PC-9 (cell line): ENCODE measurements at regions not wholly inside any gene's neighbourhood (a gene's known extent, or its start where the extent isn't known, plus 50 kb on each side); places are given as distances from the start of the nearest gene placed in this dataset.

ENCODE experiments used
- EZH2 ChIP-seq: fragments of 200-600 bp; sonication (generic); IDR thresholded peaks from 2 replicates; pipeline ENCODE4 v1.8.0; 2017; ENCODE audit warnings: antibody characterized with exemption, low read depth
- TF ChIP-seq, protein P1 (sequence below): fragments of 200-600 bp; sonication (generic); conservative IDR thresholded peaks from 2 replicates; pipeline ENCODE4 v1.6.1; 2017; ENCODE audit warnings: mixed run types, antibody characterized with exemption, mild to moderate bottlenecking, moderate library complexity

DNA sequence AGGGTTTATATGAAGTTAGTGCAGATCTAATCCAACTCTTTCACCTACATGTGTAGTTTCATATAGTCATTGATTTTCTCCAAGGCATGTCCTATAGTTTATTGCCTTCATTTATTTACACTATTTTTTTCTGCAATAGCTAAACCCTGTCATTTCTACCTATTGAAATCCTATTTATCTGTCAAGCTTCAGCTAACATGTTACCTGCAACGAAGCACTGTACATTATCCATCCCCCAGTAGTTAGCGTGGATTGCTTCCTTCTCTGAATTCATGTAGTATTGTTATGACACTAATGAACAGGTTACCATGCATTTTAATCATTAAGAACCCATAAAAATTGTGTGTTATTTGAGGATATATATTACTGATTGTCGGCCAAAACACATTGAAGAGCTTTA lies 742.9 kb upstream of the PCDH20 start:
- TF ChIP-seq, protein P1, sequence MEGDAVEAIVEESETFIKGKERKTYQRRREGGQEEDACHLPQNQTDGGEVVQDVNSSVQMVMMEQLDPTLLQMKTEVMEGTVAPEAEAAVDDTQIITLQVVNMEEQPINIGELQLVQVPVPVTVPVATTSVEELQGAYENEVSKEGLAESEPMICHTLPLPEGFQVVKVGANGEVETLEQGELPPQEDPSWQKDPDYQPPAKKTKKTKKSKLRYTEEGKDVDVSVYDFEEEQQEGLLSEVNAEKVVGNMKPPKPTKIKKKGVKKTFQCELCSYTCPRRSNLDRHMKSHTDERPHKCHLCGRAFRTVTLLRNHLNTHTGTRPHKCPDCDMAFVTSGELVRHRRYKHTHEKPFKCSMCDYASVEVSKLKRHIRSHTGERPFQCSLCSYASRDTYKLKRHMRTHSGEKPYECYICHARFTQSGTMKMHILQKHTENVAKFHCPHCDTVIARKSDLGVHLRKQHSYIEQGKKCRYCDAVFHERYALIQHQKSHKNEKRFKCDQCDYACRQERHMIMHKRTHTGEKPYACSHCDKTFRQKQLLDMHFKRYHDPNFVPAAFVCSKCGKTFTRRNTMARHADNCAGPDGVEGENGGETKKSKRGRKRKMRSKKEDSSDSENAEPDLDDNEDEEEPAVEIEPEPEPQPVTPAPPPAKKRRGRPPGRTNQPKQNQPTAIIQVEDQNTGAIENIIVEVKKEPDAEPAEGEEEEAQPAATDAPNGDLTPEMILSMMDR = no peak
- no peak for TF ChIP-seq EZH2
